Testis (tissue), 2 donors: ENCODE measurements at regions not wholly inside any gene's neighbourhood (a gene's known extent, or its start where the extent isn't known, plus 50 kb on each side); places are given as distances from the start of the nearest gene placed in this dataset.

ENCODE experiments used
- POLR2A ChIP-seq: fragments of 450-650 bp; IDR thresholded peaks from one replicate; pipeline ENCODE4 v1.6.1; 2017; ENCODE audit warnings: antibody characterized with exemption, mild to moderate bottlenecking, moderate library complexity
- TF ChIP-seq, protein P1 (sequence below), 3 experiments: fragments of 450-650 bp in 2 of 3; fragments of 200-600 bp in 1 of 3; sonication (generic) in 1 of 3; IDR thresholded peaks; one replicate each; pipeline ENCODE4 v1.5.1; 2016 to 2019; ENCODE audit warnings: antibody characterized with exemption in 3 of 3, mild to moderate bottlenecking in 2 of 3, moderate library complexity in 1 of 3

DNA sequence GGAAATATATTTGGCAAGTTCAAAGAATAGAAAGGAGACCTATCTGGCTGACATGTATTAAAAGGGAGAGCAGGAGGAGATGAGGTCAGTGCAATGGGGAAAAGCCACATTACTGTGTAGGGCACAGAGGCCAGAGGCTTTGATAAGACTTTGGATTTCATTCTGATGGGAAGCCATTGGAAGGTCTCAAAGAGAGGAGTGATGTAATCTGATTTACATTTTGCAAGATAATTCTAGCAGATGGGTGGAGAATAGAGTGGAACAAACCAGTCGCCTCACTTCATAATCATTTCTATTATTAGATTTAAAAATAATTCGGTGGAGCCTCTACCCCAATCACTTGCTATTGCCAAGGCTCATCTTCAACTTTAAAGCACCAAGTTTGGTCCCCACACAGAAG, 278.4 kb upstream of the ZC3H12C start:
- TF ChIP-seq, protein P1, sequence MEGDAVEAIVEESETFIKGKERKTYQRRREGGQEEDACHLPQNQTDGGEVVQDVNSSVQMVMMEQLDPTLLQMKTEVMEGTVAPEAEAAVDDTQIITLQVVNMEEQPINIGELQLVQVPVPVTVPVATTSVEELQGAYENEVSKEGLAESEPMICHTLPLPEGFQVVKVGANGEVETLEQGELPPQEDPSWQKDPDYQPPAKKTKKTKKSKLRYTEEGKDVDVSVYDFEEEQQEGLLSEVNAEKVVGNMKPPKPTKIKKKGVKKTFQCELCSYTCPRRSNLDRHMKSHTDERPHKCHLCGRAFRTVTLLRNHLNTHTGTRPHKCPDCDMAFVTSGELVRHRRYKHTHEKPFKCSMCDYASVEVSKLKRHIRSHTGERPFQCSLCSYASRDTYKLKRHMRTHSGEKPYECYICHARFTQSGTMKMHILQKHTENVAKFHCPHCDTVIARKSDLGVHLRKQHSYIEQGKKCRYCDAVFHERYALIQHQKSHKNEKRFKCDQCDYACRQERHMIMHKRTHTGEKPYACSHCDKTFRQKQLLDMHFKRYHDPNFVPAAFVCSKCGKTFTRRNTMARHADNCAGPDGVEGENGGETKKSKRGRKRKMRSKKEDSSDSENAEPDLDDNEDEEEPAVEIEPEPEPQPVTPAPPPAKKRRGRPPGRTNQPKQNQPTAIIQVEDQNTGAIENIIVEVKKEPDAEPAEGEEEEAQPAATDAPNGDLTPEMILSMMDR (IDR thresholded peaks at IDR 0.05): no peak
- TF ChIP-seq POLR2A: no peak
